CD4-positive, alpha-beta T cell treated with Interleukin-12 subunit alpha and Interleukin-12 subunit beta, for 1 hour (primary cell): ENCODE measurements at regions not wholly inside any gene's neighbourhood (a gene's known extent, or its start where the extent isn't known, plus 50 kb on each side); places are given as distances from the start of the nearest gene placed in this dataset.

Experiments used
- DNase-seq: peaks from one replicate; pipeline ENCODE4 v3.0.0-alpha.2; 2020

- no peak for DNase-seq
Measured at GRCh38 chr3:124588794-124589193, 141.5 kb upstream of the UMPS start.

- no peak for DNase-seq
Measured at GRCh38 chr3:124591699-124592098, 138.6 kb upstream of the UMPS start.

- DNase-seq, result no peak
Measured at GRCh38 chr3:124592658-124593441, 137.4 kb upstream of the UMPS start.

- no peak for DNase-seq
Measured at GRCh38 chr3:124593442-124593829, 136.8 kb upstream of the UMPS start.

- no peak for DNase-seq
Measured at GRCh38 chr3:124594581-124594980, 135.7 kb upstream of the UMPS start.

GRCh38 chr3:124597273-124597672 is 133.0 kb upstream of the UMPS start:
- no peak for DNase-seq

- no peak for DNase-seq
Measured at GRCh38 chr3:124597979-124598378, 132.3 kb upstream of the UMPS start.

- no peak for DNase-seq
Measured at GRCh38 chr3:124599147-124599765, 131.0 kb upstream of the UMPS start.

- DNase-seq, result no peak
Measured at GRCh38 chr3:124599779-124600693, 130.2 kb upstream of the UMPS start.

GRCh38 chr3:124600765-124601164 is 129.5 kb upstream of the UMPS start:
- DNase-seq, result no peak

- no peak for DNase-seq
Measured at GRCh38 chr3:124601190-124601589, 129.1 kb upstream of the UMPS start.

- no peak for DNase-seq
Measured at GRCh38 chr3:124602980-124603627, 127.1 kb upstream of the UMPS start.

GRCh38 chr3:124605781-124606579 is 124.3 kb upstream of the UMPS start:
- no peak for DNase-seq

- DNase-seq, result no peak
Measured at GRCh38 chr3:124607163-124607562, 123.1 kb upstream of the UMPS start.

- DNase-seq, result no peak
Measured at GRCh38 chr3:124609402-124609801, 120.8 kb upstream of the UMPS start.

GRCh38 chr3:124610130-124610529 is 120.1 kb upstream of the UMPS start:
- no peak for DNase-seq

GRCh38 chr3:124611520-124611919 is 118.7 kb upstream of the UMPS start:
- no peak for DNase-seq

GRCh38 chr3:124615896-124616543 is 114.2 kb upstream of the UMPS start:
- DNase-seq, result no peak

GRCh38 chr3:124617177-124617576 is 113.1 kb upstream of the UMPS start:
- DNase-seq, result no peak

- DNase-seq, result peak; percentile 20
Measured at GRCh38 chr3:124619887-124620599, 110.2 kb upstream of the UMPS start.

- peak; percentile 46 for DNase-seq
Measured at GRCh38 chr3:124620600-124621063, 109.6 kb upstream of the UMPS start.
